Stimulated activated CD4-positive, alpha-beta T cell treated with anti-CD3 and anti-CD28 coated beads, Interleukin-1b, Interleukin-23, amount 100 ng/mL, for 4 hours (primary cell): ENCODE measurements at regions not wholly inside any gene's neighbourhood (a gene's known extent, or its start where the extent isn't known, plus 50 kb on each side); places are given as distances from the start of the nearest gene placed in this dataset.
"Not testable (repeated sequence)": the region's sequence is repeated elsewhere in the genome, so short reads cannot be mapped to it uniquely, and the experiment has no call there.

Source experiments
- DNase-seq, 2 donors: peaks; one replicate each; pipeline ENCODE4 v3.0.0-alpha.2; 2020; ENCODE audit warnings: low read depth in 2 of 2

- DNase-seq, result not testable (repeated sequence)
These were observed 527.6 kb upstream of the LRRN3 start for GRCh38 chr7:110563286-110563685.

- no peak for DNase-seq
These were observed 526.7 kb upstream of the LRRN3 start for GRCh38 chr7:110564246-110564645.

- no peak for DNase-seq
These were observed 522.5 kb upstream of the LRRN3 start for GRCh38 chr7:110568388-110568787.

GRCh38 chr7:110568932-110569331 is 522.0 kb upstream of the LRRN3 start:
- DNase-seq, result no peak

GRCh38 chr7:110569486-110570205 is 521.3 kb upstream of the LRRN3 start:
- no peak for DNase-seq

GRCh38 chr7:110573862-110574528 is 516.9 kb upstream of the LRRN3 start:
- no peak for DNase-seq

- no peak for DNase-seq
These were observed 503.6 kb upstream of the LRRN3 start for GRCh38 chr7:110587294-110587693.

GRCh38 chr7:110590415-110590814 is 500.5 kb upstream of the LRRN3 start:
- no peak for DNase-seq

- DNase-seq, result no peak
These were observed 499.6 kb upstream of the LRRN3 start for GRCh38 chr7:110591341-110591740.

- DNase-seq, result no peak
These were observed 498.4 kb upstream of the LRRN3 start for GRCh38 chr7:110592557-110592956.

GRCh38 chr7:110593355-110593754 is 497.6 kb upstream of the LRRN3 start:
- no peak for DNase-seq

- DNase-seq, result no peak
These were observed 495.2 kb upstream of the LRRN3 start for GRCh38 chr7:110595694-110596093.

- DNase-seq, result no peak
These were observed 490.0 kb upstream of the LRRN3 start for GRCh38 chr7:110600956-110601355.

- DNase-seq, result no peak
These were observed 489.2 kb upstream of the LRRN3 start for GRCh38 chr7:110601710-110602109.

GRCh38 chr7:110604206-110604605 is 486.7 kb upstream of the LRRN3 start:
- no peak for DNase-seq

GRCh38 chr7:110604885-110605284 is 486.0 kb upstream of the LRRN3 start:
- DNase-seq, result no peak

- DNase-seq, result no peak
These were observed 483.7 kb upstream of the LRRN3 start for GRCh38 chr7:110607050-110607857.

- DNase-seq, result no peak
These were observed 481.6 kb upstream of the LRRN3 start for GRCh38 chr7:110609336-110609735.

- no peak for DNase-seq
These were observed 478.2 kb upstream of the LRRN3 start for GRCh38 chr7:110612680-110613079.
